HG02623 (cell line): ENCODE measurements at regions not wholly inside any gene's neighbourhood (a gene's known extent, or its start where the extent isn't known, plus 50 kb on each side); places are given as distances from the start of the nearest gene placed in this dataset.
"Not testable (repeated sequence)": the region's sequence is repeated elsewhere in the genome, so short reads cannot be mapped to it uniquely, and the experiment has no call there.

Source experiments
- ATAC-seq: cut with Tn5 transposase; IDR thresholded peaks from one replicate; pipeline ENCODE4 v1.9.1; 2021; ENCODE audit warnings: moderate library complexity; ENCODE audit not compliant: unreplicated experiment

DNA sequence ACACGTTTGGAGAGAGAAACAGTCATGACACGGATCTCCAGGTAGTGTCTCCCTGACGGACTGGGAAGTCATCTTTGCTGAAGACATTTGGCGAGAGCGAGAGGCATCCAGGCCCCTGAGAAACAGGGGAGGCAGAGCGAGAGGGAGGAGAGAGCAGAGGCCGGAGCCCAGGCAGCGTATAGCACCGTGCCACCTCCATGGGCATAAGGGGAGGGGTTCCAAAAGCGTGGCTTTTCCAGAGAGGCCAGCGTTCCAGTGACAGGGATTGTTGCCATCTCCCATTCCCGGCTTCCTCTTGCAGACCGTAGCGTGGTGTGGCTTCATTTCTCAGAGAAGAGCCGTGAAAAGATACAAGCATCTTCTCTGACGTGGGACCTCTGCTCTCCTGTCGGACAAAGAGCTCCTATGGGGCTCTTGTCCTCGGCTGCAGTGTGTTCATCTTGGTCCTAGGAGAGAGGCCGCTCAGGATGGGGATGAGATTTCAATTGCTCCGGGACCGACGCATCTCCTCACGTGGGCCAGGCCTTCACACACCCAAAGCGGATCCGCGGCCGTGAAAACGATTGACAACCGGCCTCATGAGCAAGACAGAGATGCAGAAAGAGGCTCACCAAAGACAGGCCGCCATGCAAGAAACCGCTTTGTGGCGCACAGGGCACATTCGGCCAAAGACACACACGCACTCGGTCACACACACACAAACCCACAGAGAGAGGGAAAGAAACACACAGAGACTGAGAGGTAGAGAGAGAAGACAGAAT, 170.5 kb upstream of the ZNF337 start:
- not testable (repeated sequence) for ATAC-seq

DNA sequence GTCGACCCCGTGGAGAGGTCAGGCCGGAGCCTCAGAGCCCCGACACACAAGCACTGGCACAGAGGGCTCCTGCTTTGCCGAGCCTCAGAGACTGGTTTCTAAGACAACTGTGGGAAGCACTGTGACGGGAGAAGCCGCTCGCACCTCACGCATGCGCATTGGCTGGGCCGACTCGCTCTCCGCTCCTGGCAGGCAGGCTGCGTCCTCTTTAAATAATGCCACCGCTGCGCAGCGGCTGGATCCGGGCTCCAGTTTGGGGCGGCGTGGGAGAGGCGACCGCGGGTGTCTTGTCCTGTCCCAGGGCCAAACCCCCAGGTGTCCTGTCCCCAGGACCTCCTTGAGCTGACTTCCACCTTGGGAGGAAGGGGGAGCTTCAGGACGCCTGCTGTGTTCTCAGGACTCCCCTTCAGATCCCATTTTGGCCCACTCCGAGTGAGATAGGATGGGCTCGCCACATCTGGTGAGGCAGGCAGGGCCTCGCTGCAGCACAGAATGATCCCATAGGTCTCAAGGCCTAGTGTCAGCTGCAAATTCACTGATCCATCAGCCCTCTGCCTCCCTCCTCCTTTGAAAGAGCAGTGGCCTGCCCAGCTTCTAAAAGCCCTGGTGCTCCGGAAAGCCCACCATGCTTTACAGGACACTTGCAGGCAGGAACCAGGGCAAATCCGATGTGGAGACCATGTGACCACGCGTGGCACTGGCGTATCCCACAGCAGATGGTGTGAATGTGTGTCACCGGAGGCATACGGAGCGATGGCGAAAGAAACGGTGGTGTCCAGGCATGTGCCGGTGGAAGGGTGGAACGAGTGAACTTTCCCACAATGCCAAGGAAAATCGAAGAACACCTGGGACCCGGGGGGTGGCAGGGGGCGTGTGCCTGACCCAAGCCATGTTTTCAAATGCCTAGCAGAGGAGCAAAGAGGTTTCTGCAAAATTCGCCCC, 169.3 kb upstream of the ZNF337 start:
- no peak for ATAC-seq

GRCh38 chr20:25864963-25865714, 168.5 kb upstream of the ZNF337 start:
- not testable (repeated sequence) for ATAC-seq

- ATAC-seq, result no peak
Measured at GRCh38 chr20:25864326-25864962, 167.8 kb upstream of the ZNF337 start.

GRCh38 chr20:25863536-25864325, 167.1 kb upstream of the ZNF337 start:
- no peak for ATAC-seq

DNA sequence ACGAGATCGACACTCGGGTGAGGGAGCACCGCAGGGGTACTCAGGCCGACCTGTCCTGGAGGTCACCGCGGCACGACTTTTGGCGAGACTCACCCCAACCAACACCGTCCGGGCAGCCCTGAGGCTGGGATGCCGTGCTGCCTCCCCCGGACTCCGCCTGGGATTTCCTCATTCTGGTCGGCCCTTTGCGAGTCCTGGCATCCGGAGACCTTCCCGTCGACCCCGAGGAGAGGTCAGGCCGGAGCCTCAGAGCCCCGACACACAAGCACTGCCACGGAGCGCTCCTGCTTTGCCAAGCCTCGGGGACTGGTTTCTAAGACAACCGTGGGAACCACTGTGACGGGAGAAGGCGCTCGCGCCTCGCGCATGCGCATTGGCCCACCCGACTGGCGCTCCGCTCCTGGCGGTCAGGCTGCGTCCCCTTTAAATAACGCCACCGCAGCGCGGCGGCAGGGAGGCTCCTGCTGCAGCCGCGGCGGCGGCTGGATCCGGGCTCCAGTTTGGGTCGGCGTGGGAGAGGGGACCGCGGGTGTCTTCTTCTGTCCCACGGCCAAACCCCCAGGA, 166.4 kb upstream of the ZNF337 start:
- not testable (repeated sequence) for ATAC-seq

DNA sequence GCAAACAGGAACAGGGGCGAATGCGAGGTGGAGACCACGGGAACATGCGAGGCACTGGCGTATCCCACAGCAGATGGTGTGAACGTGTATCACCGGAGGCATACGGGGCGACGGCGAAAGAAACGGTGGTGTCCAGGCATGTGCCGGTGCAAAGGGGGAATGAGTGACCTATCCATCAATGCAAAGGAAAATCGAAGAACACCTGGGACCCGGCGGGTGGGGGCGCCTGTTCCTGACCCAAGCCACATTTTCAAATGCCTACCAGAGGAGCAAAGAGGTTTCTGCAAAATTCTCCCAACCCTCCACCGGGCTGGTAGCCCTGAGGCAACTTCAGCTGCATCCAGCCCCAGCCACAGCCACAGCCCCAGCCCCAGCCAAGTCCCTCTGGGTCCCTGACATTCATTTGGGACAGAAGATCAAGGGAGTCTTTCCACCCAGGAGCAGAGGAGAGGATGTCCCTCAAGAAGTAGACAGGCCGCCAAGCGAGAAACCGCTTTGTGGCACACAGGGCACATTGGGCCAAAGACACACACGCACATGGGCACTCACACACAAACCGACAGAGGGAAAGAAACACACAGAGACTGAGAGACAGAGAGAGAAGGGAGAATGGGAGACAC, 164.0 kb upstream of the ZNF337 start:
- ATAC-seq, result no peak

GRCh38 chr20:25859649-25860530, 163.2 kb upstream of the ZNF337 start:
- no peak for ATAC-seq

DNA sequence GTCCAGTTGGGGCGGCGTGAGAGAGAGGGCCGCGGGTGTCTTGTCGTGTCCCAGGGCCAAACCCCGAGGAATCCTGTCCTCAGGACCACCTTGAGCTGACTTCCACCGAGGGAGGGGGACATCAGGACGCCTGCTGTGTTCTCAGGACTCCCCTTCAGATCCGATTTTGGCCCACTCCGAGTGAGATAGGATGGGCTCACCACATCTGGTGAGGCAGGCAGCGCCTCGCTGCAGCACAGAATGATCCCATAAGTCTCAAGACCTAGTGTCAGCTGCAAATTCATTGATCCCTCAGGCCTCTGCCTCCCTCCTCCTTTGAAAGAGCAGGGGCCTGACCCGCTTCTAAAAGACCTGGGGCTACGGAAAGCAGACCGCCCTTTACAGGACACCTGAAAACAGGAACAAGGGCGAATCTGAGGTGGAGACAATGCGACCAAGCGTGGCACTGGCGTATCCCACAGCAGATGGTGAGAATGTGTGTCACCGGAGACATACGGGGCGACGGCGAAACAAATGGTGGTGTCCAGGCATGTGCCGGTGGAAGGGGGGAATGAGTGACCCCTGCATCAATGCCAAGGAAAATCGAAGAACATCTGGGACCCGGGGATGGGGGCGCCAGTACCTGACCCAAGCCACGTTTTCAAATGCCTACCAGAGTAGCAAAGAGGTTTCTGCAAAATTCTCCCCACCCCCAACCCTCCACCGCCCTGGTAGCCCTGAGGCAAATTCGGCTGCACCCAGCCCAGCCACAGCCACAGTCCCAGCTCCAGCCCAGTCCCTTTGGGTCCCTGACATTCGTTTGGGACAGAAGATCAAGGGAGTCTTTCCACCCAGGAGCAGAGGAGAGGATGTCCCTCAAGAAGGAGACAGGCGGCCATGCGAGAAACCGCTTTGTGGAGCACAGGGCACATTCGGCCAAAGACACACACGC, 162.1 kb upstream of the ZNF337 start:
- no peak for ATAC-seq

GRCh38 chr20:25857091-25857788, 160.6 kb upstream of the ZNF337 start:
- ATAC-seq, result not testable (repeated sequence)

- ATAC-seq, result no peak
Measured at GRCh38 chr20:25856256-25856884, 159.7 kb upstream of the ZNF337 start.

DNA sequence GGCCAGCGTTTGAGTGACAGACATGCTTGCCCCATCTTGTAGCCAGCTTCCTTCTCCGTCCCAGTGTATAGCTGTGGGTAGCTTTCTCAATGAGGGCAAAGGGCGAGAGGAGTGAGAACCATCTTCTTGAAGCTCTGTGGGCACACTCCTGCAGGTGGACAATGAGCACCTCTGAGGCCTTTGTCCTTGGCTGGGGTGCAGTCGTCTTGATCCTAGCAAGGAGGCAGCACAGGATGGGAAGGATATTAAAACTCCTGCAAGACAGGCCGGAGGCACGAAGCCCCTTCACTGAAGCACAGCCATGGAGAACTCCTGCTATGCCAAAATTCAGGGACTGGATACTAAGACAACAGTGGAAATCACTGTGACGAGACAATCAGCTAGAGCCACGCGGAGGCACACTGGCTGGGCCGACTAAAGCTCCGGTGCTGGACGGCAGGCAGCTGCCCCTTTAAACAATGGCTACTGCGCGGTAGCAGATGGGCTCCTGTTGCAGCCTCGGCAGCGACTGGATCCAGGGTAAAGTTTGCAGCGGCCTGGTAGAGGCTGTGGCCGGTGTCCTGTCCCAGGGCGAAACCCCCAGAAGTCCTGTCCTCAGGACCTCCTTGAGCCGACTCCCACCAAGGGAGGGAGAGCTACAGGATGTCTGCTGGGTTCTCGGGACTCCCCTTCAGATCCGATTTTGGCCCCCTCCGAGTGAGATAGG, 159.0 kb upstream of the ZNF337 start:
- not testable (repeated sequence) for ATAC-seq

DNA sequence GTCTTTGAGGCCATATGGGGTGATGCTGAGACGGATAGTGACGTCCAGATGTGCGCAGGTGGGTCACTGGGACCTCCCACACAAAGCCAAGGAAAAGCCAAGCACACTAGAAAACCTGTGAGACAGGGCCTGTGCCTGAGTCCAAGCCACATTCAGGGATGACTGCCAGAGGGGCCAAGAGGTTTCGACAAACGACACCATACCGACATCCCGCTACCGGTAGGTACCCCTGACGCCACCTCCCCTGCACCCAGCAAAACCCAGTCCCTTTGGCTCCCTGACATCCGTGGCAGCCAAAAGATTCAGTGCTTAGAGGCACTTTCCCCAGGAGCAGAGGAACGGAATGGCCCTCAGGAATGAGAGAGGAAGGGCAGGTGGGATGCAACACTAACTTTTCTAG, 158.0 kb upstream of the ZNF337 start:
- ATAC-seq, result not testable (repeated sequence)

DNA sequence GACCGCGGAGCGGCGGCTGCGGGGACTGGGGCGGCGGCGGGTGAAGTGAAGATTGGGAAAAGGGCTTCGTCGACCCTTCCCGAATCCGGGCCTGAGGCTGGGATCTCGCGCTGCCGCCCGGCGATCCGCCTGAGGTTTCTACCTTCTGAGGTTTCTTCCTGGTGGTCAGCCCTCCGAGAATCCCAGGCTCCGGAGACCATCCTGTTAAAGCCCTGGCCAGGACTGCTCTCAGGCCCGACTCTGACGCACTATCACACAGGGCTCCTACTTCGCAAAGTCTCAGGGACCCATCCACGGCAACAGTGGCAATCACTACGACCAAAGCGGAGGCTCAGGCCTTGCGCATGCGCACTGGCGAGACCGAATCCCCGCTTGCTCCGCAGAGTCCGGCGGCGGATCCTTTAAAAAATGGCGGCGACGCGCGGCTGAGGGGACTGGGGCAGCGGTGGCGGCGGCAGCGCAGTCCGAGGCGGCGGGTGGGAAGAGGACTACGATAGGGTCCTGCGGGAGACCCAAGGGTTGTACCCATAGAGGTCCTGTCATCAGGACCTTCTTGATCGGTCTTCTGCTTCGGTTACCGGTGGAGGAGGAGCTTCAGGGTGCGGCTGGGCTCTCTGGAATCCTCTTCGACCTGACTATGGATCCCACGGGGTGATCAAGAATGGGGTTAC, 157.2 kb upstream of the ZNF337 start:
- ATAC-seq, result peak; percentile 66
